ENCODE measurements at regions not wholly inside any gene's neighbourhood (a gene's known extent, or its start where the extent isn't known, plus 50 kb on each side); places are given as distances from the start of the nearest gene placed in this dataset.

- TF ChIP-seq CTCF (IDR thresholded peaks at IDR 0.05) (no peak), EZH2 (IDR thresholded peaks at IDR 0.05) (no peak)
Observed at GRCh38 chr11:134944131-134944530, 532.1 kb upstream of the B3GAT1 start.
